22Rv1 (cell line): ENCODE measurements at regions not wholly inside any gene's neighbourhood (a gene's known extent, or its start where the extent isn't known, plus 50 kb on each side); places are given as distances from the start of the nearest gene placed in this dataset.

Experiments
- CTCF ChIP-seq: fragments of 450-650 bp; IDR thresholded peaks from 2 replicates; pipeline ENCODE4 v1.5.1; 2017; ENCODE audit warnings: mild to moderate bottlenecking
- ZFX ChIP-seq: fragments of 450-650 bp; IDR thresholded peaks from 2 replicates; pipeline ENCODE4 v1.6.1; 2017; ENCODE audit warnings: antibody characterized with exemption, borderline replicate concordance

GRCh38 chr3:176824811-176825210 is 372.5 kb downstream of the TBL1XR1 start:
- TF ChIP-seq CTCF = no peak
- TF ChIP-seq ZFX = no peak
